GM18858 (cell line): ENCODE measurements at regions not wholly inside any gene's neighbourhood (a gene's known extent, or its start where the extent isn't known, plus 50 kb on each side); places are given as distances from the start of the nearest gene placed in this dataset.

Source experiments
- ATAC-seq: cut with Tn5 transposase; IDR thresholded peaks from one replicate; pipeline ENCODE4 v1.9.1; 2021; ENCODE audit not compliant: unreplicated experiment

DNA sequence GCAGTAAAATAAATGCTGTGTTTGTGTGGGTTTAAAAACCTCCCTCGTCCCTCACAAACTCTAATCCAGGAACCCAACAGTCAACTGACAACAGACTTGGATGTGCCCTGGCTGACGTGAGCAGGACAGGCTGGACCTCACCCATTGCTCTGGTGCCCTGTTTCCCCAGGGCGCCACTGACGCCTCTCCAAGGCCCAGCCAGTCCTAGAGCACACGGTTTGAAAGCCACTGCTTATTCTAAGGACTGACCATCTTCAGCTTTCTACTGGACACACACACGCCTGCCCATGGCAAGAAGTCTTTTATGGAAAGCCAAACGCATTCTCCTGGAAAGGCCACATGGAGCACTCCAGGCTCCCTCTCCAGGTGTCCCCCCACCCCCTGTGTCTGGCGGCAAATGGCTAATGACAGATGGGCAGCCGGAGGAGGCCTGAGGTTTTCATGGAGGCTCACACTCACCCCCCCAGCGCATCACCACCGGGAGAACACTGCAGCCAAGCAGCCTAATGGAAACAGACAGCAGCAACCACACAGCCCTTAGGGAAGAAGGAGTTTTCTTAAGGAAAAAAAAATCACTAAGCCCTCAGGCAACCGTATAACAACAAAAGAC, 319.2 kb downstream of the SOX9 start:
- no peak for ATAC-seq

DNA sequence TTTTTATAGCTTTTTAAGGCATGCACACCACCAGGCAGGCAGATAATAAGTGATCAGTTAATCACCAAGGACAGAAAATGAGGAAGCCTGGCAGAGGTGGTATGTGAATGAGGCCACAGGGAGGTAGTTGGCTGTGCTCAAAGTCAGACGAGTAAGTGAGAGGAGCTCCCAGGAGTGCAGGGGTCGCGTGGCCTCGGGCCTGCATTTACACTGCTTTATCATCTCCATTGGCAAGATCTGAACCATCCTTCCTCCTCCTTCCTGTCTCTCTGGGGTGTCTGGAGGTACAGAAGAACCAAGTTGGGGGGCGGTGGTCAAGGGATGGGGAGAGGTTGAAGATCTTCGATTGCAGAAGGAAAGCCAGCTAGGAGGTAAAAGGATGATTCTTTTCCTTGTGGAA, 320.1 kb downstream of the SOX9 start:
- no peak for ATAC-seq

- no peak for ATAC-seq
These were observed 321.1 kb downstream of the SOX9 start for GRCh38 chr17:72441909-72442308.

- ATAC-seq = no peak
These were observed 323.8 kb downstream of the SOX9 start for GRCh38 chr17:72444517-72445054.

DNA sequence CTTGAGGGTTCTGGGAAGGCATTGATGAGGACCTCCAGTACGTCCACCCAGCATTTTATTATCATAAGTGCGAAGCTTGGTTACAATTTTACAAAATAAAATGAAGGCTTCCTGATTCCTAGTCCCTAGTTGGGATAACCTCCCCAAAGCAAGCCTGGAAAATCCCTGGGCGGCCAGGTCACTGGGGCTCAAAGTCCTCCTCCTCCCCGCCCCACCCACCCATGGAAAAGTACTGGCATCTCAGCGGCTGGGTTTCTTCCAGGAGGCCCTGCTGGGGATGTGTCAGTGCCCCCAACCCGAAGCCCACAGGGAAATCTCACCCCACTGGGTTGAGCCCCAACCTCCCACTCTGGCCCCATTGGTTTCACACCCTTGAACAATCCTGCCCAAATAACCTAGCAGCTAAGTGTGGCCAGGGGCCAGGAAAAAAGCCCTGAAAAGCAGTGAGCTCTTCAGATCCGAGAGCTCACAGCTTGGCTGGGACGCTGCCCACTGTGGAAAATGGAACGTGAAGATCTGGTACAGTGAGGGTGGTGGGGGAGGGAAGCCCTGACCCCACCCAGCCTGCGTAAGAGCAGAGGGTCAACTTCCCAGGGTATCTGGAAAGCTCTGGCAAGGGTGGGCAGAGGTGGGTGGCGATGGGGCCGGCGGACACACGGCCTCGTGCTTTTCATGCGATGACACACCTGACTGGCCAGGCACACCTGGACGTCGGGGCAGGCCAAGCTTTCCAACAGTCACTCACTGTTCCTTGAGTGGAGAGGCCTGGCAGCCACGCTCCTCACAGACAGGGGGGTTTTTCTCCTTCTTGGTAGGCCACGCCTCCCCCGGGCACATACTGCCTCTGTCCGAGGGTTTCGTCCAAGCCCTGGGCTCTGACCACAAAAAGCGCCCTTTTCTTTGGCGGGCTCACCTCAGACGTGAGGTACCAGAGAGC, 324.5 kb downstream of the SOX9 start:
- no peak for ATAC-seq

DNA sequence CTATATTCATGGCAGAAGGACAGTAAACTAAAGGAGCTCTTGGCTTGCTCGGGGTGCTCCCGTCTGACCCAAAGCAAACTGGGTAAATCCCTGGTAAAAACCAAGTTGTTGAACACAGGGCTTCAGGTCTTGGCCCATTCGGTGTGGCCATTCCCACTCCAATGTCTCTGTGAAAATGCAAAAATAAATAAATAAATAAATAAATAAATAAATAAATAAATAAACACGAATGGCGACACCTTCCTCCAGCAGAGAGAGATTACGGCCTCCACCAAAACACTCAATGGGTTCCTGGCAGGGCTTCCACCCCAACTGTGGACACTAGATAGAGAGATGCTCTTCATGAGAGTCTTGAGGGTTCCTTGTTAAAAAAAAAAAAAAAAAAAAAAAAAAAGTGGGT, 325.3 kb downstream of the SOX9 start:
- ATAC-seq = no peak

DNA sequence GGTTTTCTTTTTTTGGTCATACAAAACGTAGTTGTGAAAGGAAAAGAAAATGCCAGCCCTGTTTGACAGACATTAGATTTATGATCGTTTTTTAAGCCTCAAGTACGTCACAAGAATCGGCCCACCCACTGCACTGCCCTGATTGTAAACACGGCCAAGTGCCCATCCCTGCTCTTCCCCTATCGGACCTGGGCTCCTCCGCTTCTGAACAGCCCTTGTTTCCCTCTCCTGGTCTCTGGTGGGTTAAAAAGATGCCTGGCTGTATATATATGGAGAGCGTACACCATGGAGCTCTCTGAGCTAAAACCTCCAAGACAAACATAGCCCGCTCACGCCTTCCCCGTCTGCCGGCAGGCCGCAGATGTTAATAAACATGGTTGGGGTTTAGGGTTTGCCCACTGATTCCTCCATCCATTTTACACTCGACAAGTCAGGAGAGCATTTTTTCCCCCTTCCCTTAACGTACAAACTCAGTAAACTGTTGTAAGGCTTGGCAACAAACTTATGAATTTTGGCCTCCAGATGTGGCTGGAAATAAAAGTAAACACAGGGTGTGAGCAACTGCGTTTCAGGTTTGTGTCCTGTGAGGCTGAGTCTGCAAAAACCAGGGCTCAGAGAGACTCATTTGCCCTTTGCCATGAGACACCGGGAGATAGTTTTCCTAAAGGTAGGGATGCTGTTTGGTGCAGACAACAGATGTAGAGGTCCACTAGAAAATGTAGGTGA, 325.9 kb downstream of the SOX9 start:
- ATAC-seq = no peak

GRCh38 chr17:72447251-72447640, 326.4 kb downstream of the SOX9 start:
- ATAC-seq = no peak

GRCh38 chr17:72448019-72448418, 327.2 kb downstream of the SOX9 start:
- no peak for ATAC-seq

DNA sequence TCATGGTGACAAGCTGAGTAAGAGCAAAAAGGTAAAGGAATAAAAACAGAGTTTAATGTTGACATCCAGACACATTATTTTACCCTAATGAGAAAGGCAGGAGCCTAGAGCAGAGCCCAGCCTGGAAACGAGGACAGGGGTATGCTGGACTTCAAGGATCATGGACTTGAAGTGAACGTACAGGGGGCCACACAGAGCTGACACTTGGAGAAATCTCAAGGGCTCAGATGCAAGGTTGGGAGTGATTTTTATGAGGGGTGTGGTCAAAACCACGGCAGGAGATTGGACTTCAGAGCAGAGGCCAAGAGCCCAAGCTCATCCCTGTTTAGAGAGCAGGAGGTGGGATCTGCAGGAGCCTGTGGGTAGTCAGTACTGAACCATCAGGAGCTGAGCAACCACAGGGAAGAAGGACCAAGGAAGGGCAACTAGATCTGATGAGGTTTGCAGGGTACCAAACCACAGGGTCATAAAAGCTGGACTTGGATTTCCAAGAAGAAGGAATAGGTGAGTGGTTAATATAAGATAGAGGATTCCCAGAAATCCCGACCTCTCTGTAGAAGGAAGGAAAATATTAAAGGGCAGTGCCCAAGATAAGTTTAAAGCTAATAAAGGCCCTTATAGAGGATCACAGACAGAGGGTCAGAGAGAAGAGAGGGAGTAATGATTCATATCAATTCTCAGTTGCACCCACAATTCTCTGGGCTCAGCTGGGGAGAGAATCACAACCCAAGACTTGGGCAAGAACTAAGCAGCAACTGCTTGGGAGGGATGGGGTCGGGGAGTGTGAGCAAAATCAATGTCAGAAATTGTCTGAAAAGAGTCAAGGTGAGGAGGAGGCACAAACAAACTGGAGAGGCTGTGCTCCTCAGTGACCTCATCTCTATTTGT, 331.7 kb downstream of the SOX9 start:
- no peak for ATAC-seq

DNA sequence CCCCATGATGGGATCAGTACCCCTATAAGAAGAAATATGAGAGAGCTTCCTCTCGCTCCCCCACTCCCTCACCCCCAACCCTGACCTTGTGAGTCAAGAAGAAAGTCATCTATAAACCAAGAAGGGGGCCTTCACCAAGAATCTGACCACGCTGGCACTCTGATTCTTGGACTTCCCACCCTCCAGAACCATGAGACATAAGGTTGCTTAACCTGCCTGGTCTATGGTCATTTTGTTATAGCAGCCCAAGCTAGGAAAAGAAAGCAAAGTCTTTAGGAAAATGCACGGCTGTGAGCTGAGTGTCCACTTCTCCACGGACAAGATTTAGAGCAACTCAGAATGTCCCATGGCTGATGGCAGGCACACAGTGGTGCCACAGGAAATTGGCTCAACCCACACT, 333.5 kb downstream of the SOX9 start:
- no peak for ATAC-seq

DNA sequence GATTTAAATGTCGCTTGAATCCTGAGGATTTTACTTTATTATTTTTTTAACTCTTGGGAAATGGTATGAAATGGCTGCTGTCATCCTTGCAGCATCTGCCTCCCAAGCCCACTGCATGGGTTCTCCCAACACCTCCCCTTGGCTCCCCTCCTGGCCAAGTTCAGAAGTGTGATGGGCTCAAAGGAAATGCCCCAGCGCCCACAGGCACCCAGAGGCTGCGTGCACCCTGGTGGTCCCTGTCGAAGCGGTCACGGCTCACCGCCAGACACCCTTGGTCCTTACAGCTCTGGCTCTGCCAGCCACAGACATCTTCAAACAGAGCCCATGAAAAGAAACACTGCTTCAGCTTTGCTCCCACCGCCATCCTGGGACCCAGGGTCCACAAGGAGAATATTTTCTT, 334.7 kb downstream of the SOX9 start:
- ATAC-seq = no peak

- ATAC-seq = no peak
These were observed 335.3 kb downstream of the SOX9 start for GRCh38 chr17:72456075-72456474.

GRCh38 chr17:72457712-72458111, 336.9 kb downstream of the SOX9 start:
- no peak for ATAC-seq

DNA sequence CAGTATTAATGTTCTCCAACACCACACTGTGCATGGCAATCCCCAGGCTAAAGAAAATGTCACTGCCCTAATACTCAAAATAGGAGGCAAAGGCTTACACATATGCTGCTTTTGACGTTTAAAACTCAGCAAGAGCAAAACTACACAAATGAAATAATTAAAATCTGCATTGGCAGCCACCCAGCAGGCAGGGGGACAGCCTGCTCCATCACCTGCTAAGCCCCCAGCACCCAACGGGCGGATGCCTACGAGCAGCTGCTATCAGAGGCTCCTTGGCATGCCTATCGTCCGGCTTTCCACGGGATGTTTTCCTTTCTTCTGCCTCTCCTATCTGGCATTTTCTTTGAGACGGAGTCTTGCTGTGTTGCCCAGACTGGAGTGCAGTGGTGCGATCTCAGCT, 337.5 kb downstream of the SOX9 start:
- ATAC-seq = no peak

GRCh38 chr17:72460711-72461110, 339.9 kb downstream of the SOX9 start:
- no peak for ATAC-seq

DNA sequence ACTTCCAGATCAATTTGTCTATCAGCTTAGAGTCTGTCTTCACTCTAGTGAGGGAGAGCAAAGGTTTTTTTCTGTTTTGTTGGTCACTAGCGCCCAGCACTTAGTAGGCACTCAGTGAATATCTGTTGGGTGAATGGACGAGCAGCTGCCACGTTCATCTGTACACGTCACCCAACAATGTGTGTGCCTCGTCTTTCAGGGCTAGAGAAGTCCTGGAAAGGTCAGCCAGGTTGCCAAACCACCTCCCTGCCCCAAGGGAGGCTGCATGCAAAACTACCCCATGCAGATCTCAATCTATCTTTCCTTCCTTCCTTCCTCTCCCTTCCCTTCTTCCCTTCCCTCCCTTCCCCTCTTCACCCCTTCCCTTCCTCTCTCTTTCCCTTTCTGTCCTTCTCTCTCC, 340.9 kb downstream of the SOX9 start:
- ATAC-seq = no peak

GRCh38 chr17:72462407-72462806, 341.6 kb downstream of the SOX9 start:
- ATAC-seq = no peak

DNA sequence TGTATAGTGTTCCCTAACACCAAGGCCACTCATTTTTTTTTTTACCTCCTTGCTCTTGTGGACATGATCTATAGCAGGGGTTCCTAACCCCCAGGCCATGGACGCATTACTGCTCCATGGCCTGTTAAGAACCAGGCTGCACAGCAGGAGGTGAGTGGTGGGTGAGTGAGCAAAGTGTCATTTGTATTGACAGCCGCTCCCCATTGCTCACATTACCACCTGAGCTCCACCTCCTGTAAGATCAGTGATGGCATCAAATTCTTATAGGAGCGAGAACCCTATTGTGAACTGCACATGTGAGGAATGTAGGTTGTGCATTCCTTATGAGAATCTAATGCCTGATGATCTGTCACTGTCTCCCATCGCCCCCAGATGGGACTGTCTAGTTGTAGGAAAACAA, 342.0 kb downstream of the SOX9 start:
- ATAC-seq = no peak

DNA sequence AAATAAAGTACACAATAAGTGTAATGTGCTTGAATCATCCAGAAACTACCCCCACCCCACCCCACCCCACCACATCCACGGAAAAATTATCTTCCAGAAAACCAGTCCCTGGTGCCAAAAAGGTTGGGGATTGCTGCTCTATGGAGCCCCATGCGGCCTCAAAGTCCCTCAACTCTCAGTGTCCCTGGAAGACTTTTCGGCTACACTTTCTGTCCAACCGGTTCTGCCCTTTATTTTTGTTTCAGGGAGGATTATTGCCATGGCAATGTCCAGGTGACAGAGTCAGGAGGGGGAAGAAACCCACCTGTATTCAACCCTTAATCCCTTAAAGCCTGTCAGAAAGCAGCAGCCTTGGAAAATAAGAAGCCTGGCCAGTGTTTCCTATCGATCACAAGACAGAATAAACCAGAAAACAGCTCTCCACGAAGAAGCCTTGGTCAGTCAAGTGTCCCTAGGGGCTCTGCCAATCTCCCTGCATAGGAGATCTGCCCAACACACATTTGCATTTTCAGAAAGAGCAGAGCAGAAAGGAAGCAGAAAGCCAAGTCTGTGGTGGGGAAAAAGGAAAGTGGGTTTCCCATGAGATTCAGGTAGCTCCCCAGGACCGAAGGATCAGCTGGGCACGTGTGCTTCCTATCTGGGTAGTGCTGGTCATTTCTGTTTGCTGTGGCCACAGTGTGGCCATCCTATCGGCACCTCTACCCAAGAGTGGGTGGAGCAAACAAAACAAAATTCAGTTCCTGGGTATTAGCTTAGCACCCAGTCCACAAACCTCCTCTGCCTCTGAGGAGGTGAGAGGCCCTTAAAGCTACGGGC, 342.7 kb downstream of the SOX9 start:
- ATAC-seq = no peak
